Mucosa of gallbladder (tissue), 1 donor: ENCODE measurements at regions not wholly inside any gene's neighbourhood (a gene's known extent, or its start where the extent isn't known, plus 50 kb on each side); places are given as distances from the start of the nearest gene placed in this dataset.
A peak's percentile ranks its signal among the peaks of the same experiment; 100 is the strongest.
"Not testable (repeated sequence)": the region's sequence is repeated elsewhere in the genome, so short reads cannot be mapped to it uniquely, and the experiment has no call there.

Experiments
- DNase-seq: peaks from one replicate; pipeline ENCODE4 v3.0.0-alpha.2; 2020; ENCODE audit warnings: low spot score
- donor health status: DM: no; HTN: no; CAD: no.

DNA sequence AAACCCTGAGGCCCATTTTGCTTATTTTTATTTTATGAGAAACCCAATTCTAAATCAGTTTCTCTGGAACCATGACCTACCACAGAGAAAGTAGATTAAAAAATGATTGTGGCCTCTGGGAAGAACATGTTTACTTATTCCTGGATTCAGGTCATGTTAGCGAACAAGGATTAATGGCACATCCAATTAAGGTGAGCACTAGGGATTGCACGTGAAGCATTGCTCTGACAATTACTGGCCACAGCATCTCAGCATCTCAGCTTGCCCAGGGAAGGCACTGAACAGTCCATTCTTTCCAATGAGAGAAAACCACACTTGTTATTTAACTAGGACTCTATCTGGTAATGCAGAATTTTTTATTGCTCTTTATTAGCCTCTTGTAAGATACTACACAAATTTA lies 119.8 kb downstream of the ZNF330 start:
- DNase-seq = no peak

DNA sequence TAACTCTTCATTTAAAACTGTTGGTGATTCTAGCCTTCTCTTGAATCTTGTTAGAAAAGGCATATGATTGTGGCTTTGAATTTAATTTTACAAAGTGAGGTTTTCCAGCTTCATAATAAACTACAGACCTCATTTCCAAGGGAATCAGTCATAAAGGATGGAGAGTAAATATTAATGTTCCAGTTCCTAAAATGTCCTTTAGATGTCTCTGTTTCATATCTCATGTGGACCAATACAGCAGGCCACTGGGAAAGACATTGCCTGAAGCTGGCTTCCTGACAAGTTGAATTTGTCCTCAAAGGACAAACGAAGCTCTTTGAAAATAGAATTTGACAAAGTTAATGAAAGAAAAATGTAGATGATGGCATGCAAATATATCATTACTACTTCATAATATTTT lies 125.4 kb downstream of the ZNF330 start:
- peak; percentile 35 for DNase-seq

DNA sequence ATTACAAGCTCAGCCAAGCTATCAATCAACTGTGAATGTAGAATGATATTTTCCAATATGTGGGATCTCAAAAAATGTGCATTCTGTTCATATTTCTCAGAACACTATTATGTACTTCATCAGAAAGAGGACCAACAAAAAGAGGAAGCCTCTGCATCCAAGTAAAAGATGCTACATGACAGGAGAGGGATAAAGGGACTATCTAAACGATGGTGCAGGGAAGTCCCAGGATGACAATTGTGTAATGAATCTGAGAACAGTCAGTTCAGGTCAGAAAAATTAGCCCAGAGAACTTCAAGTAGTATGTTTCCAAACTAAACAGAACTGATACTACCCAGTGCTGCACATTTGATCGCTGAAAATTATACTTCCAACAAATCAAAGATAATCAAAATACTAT lies 127.0 kb downstream of the ZNF330 start:
- no peak for DNase-seq

DNA sequence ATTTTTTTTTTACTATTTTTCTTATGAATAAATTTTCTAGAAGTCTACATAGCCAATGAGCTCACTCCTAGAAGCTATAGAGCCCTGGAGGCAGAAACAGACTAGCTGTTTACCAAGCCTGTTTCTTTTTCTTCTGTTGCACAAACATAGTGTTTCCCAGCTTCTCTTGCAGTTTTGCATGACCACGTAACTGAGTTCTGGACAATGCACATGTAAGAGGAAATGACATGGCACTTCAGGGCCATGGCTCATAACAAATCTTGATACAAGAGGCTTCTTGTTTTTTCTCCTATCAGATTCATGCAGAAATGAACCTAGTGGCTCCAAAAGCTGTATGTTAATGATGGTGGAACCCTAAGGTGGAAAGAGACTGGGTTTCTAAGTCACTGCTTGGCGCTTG lies 127.4 kb downstream of the ZNF330 start:
- no peak for DNase-seq

DNA sequence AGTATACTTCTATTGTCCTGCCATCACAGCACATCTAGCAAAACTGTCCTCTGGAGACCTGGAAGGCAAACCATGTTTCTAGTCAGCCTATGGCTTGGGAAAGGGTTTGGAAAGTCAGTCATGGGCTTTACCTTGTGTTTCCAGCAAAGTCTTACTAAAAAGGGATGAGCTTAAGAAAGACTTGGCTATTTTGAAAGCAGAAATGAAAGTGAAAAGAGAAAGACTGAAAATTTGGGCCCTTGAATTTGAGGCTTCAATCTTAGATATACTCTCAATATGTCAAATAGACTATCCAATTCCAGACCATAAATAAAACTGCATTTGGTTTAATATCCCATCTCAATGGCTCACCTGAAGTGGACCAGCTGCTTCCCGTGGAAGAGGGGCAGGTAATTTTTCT lies 127.9 kb downstream of the ZNF330 start:
- no peak for DNase-seq

DNA sequence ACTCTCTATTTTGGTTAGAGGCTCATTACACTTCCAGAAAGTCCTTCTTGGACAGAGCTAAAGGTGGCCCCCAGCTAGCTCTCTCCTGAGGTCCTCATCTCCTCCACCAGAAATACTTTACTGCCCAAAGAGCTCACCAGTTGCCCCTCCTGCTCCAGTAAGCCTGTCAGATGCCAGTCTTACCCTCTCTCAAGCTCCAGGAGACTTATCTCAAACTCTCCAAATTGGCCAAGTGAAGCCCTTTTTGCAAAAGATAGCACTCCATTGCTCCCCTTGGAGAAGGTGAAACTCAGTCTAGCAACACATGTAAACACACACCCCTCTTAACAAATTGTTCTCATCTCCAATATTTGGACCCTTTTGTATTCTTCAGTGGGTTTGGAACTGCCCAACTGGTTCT lies 128.5 kb downstream of the ZNF330 start:
- DNase-seq = no peak

DNA sequence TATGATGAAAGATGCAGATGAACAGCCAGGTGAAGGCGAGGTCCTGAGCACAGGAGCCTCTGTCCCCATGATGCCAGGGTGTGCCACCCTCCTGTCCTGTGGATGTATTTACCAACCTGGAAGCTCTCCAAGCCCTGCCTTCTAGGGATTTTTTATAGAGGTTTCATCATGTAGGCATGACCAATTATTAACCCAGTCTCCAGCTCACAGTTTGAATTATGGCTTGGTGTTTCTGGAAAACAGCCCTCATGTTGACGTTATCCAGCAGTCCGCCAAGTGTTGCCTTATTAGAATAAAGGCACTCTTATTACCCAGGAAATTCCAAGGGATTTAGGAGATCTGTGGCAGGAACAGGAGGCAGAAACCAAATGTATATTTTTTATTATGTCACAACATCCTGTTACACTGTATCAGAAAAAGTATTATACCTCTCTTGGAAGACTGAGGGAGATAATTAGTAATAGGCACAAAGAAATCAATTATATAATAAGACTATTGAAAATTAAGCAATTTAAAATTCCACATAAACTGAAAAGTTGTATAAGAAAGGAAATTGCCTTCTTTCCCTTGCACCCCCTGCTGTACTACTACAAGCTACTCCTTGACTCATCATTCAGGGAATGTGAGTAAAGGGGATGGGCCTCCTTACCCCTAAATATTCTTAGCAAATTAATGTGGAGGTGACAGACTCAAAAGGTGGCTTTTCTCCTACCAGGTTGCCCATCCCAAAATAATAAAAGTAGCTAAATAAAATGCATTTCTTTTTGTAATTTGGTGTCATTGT lies 129.6 kb downstream of the ZNF330 start:
- DNase-seq = peak; percentile 87

DNA sequence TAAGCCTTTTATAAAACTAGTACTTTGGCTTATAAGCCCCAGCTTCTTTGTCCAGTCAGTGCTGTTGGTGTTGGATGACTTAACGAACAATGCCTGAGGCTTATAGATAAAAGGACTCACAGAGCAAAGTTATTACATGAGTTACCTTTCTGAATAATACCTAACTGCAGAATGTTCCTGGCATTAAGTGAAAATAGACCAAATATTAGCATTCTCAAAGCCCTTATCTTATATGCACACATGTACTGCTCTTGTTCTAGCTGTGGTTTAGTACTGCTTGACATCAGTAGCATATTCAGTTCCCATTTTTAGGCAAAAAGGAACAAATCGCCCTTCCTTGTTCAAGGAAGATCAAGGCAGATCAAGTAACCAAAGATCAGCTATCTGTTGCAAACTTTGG lies 131.6 kb downstream of the ZNF330 start:
- DNase-seq = no peak

DNA sequence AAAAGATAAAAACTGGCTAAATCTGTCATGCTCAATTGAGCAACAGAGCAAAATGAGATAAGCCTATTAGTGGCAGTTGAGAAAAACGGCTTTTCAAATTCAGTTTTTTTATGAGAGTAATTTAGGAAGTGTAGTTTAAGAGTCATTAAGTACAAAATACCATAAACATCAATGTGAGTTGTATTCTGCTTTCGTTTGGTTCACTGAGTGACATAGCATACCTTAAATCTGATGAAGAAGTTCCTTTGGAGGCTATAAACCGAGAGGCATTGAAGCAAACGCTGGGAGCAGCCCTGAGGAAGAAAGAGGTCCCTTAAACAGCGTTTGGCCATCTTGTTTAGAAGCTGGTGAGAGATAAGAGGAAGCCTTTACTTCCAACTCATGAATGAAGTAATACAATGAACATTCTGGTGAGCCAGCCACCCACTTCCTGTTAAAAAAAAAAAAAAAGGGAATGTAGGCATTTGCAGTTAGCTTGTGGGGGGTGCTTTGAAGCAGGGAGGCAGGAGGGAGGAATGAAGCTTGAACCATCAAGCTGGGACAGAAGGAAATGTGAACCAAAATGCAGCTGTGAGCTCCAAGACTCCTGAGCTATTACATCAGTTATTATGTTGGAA lies 132.3 kb downstream of the ZNF330 start:
- DNase-seq = no peak

DNA sequence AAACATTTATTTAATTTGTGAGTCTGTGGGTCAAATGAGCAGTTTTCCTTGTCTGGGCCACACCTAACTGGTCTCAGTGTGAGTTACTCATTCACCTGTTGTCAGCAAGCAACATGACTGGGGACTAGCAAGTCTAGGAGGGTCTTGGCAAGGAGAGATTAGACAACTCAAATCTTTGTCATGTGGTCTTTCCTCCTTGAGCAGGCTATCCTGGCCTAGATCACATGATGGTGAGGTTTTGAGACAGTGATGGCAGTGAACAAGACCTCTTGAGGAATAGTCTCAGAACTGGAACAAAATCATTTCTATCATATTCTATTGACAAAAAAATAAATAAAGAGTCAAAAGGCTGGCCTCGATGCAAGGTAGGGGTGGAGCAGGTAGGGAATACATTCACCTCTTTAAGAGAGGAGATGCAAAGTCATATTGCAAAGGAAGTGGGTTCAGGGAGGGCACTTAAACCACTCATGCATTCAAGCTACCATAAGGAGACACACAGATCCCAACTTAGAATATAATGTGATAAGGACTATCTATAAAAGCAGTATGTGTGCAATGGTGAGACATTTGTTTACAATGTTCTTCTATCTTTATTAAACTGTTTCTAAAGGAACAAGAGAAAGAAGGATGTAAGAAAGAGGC lies 135.7 kb downstream of the ZNF330 start:
- no peak for DNase-seq

DNA sequence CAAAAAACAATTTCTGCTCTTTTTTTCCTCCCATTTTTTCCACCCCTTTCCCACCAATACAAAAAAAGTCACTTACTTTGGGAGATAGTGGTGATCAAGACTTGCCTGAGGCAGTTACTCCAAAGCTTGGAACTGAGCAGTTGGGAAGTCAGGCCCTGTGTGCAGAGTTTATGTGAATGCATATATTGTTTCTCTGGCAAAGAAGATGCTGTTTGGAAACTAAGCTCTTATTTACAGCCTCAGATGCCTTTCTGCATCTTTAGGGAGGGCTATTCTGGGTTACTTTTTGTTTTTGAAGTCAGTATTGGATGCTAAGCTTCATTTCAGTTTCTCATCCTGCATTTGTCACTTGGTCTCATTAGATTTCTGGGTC lies 136.3 kb downstream of the ZNF330 start:
- DNase-seq = no peak

DNA sequence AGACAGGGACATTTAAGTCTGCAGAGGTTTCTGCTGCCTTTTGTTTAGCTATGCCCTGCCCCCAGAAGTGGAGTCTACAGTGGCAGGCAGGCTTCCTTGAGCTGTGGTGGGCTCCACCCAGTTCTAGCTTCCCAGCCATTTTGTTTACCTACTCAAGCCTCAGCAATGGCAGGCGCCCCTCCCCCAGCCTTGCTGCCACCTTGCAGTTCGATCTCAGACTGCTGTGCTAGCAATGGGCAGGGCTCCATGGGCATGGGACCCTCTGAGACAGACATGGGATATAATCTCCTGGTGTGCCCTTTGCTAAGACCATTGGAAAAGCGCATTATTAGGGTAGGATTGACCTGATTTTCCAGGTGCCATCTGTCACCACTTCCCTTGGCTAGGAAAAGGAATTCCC lies 147.5 kb downstream of the ZNF330 start:
- DNase-seq = not testable (repeated sequence)

DNA sequence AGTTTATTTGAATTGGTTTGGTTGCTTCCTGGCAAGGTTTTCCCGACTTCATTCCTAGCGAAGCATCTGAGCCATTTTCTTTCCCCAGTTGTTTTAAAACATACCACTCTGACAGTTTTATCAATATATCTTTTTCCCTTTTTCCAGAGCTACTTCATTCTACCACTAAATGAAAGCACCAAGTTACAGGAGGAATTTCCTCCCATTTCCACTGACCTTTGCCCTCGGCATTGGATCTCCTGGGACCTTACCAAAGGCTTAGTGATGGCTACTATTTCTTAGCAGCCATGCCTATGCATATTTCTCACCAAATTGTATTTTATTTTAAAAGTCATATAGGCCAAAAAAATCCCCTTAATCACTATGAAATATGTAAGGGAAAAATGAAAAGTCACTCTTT lies 150.5 kb downstream of the ZNF330 start:
- DNase-seq = no peak

DNA sequence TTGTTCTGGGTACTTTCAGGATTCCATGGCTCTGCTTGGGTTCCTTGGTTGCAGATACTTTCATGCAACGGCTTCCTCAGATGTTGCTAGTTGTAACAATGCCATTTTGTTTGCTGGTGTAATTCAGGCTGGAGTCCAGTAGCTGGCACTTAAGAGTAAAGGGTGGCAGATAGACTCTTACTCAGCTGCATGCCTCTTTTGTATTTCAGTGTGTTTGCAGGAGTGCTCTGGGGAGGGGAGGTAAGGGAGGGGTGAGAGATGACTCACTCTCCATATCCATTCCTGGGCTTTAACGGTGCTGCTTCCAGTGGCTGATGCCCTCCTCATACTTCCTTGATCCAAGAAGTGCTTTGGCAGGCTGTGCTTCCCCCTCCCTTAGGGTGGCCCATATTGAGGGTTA lies 155.2 kb downstream of the ZNF330 start:
- peak; percentile 52 for DNase-seq

DNA sequence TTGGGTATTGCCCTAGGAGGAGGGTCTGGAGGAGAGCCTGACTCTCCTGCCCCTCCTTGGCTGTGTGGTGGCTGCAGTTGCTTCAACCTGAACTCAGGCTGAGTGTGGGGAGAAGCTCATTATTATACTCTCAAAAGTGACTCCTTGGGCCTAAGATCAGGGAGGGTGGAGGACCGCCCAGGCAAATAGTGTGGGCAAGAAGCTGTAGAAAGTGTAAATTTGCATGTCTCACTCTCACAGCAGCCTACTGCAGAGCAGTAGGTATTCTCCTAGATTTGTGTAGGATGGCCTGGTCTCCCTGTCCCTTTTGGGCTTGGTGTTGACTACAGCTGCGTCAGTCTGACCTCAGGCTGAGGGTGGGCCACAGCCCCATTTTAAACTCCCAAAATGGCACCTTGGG lies 156.1 kb downstream of the ZNF330 start:
- no peak for DNase-seq

DNA sequence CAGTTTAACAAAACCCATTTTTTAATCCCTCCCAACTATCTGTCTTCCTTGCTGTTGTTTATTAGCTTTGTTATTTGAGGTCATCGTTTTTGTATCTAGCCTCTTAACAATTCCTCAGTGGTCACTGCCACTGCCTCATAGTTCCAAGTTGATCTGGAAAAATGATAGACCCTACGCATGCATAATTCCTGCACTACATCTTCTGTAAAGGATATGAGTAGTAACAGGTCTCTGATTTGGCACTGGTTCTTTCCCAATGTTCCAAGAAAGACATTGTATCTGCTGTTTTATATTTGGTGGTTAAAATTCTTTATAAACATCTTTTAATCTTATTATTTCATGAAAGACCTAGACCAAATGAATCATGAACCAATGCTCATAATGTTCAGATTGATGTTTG lies 166.6 kb downstream of the ZNF330 start:
- no peak for DNase-seq

DNA sequence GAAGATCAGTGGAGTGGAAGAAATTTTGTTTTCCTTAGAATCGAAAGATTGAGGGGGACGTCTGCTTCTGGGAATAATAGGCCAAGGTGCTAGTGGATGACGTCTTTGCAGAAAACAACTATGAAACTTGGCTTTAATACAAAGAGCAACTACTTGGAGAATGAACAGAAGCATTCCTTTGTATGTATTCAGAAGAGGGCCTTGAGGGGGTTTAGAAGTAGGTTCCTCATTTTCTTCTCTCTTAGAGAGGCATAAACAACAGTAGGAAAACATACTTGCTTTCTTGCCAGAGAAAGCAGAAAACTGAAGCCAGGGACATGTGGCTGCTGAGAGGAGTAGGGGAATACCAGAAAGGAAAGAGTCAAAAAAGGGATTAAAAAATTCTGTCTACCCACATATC lies 167.8 kb downstream of the ZNF330 start:
- no peak for DNase-seq

DNA sequence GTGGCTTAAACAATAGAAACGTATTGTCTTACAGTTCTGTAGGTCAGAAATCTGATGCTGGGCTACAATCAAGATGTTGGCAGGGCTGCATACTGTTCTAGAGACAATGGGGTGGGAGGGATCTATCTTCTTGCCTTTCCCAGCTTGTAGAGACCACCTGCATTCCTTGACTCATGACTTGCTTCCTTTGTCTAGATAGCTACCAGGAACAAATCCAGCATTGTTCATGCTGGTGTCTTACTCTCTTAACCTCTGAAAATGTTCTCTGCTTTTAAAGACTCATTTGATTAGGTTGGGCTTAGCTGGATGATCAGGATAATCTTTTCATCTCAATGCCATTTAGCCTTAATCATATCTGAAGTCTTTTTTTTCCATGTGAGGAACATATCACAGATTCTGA lies 169.0 kb downstream of the ZNF330 start:
- no peak for DNase-seq

DNA sequence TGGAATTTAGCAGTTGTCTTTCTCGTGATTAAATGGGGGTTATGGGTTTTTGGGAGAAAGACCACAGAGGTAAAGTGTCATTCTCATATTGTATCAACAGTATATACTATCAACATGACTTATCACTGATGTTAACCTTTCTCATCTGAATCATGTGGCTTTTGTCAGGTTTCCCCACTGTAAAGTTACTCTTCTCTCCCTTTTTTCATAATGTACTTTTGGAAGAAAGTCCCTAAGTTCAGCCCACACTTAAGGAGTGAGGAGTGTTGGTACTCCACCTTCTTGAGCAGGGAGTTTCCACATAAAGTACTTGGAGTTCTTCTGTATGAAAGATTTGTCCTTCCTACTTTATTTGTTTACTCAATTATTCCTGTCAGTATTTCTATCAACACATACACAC lies 169.9 kb downstream of the ZNF330 start:
- no peak for DNase-seq

DNA sequence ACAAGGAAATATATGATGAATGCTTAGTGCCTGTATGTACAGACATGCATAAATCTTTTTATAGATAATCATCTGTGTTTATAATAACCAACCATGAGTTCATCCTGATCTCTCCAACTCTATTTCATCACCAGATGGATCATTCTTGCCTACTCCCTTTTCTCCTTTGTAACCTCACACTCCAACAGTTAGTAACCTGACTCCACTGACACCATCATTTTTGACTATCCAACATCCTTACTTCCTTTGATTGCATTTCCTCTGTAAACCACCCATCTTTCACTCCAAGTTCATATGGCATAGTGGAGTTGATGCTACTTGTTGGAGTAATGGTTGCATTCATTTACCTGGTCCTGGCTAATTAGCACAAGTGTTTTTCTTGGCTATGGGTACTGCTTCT lies 170.6 kb downstream of the ZNF330 start:
- DNase-seq = no peak

DNA sequence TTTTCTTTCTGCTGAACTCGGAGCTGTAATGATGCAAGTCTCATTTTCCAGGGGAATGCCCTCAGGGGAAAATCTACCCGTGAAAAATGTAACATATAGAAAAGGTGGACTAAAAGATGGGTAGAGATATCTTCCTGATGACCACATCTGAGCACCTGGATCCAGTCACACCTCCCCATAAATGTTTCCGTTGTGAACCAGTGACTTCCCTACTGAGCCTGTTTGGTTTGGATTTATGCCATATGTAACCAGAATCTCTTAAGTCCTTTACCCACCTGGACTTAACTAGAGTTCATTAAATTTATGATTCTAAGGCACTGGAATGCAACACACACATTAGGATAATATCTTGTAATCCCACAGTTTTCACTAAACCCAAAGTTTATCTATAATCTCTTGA lies 171.1 kb downstream of the ZNF330 start:
- no peak for DNase-seq

DNA sequence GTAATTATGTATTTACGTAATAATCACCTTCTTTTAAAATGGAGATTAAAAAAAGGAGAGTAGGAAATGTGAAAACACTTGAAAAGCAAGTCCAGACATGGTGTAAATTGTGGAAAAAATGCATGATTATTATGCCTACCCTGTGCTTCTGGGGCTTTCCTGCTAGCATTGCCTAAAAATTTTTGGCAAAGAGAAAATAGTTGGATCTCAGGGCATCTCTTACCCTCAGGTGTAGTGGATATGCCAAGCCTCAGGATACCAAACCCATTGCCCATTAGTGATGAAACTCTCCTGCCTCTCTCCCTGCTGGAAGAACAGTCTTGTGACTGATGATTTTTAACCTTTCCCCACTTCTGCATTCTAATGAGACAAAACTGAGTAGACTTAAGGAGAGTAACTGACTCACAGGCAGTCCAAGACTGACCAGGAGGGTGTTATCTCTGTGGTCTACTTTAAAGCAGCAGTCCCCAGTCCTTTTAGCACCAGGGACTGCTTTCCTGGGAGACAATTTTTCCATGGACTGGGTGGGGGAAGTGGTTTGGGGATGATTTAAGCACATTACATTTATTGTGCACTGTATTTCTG lies 174.6 kb downstream of the ZNF330 start:
- no peak for DNase-seq

DNA sequence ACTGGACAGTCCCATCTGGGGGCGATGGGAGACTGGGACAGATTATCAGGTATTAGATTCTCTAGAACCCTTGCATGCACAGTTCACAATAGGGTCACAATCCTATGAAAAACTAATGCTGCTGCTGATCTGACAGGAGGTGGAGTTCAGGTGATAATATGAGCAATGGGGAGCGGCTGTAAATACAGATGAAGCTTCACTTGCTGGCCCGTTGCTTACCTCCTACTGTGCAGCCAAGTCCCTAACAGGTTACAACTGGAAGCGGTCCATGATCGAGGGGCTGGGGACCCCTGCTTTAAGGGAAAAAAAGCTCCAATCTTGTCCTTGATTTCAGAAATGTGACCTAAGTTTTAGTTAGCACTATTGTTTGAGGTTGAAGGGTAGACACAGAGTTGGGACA lies 175.2 kb downstream of the ZNF330 start:
- no peak for DNase-seq
